Skeletal muscle satellite cell (primary cell): ENCODE measurements at regions not wholly inside any gene's neighbourhood (a gene's known extent, or its start where the extent isn't known, plus 50 kb on each side); places are given as distances from the start of the nearest gene placed in this dataset. TPM values are rescaled to one million over a fixed set of nuclear protein-coding genes. Genes with fewer than 3 reads are reported as not detected.
"Not testable (repeated sequence)": the region's sequence is repeated elsewhere in the genome, so short reads cannot be mapped to it uniquely, and the experiment has no call there.

Experiments
- H3K27me3 ChIP-seq: 2 replicates; pipeline ENCODE4 v1.7.0; 2013; ENCODE audit warnings: low read length; ENCODE audit not compliant: control insufficient read depth, insufficient read depth
- H3K36me3 ChIP-seq: 2 replicates; pipeline ENCODE4 v1.7.0; 2013; ENCODE audit warnings: mild to moderate bottlenecking, control low read depth, low read length; ENCODE audit not compliant: insufficient read depth
- H3K4me1 ChIP-seq: 2 replicates; pipeline ENCODE4 v1.7.0; 2013; ENCODE audit warnings: low read length; ENCODE audit not compliant: control insufficient read depth, insufficient read depth
- H3K4me2 ChIP-seq: 2 replicates; pipeline ENCODE4 v1.7.0; 2013; ENCODE audit warnings: mild to moderate bottlenecking, low read length
- H3K4me3 ChIP-seq: 2 replicates; pipeline ENCODE4 v1.7.0; 2013; ENCODE audit warnings: low read length
- H3K9ac ChIP-seq: 2 replicates; pipeline ENCODE4 v1.7.0; 2013; ENCODE audit warnings: mild to moderate bottlenecking, low read depth, low read length, moderate library complexity
- H3K9me3 ChIP-seq: replicated peaks from 2 replicates; pipeline ENCODE4 v1.7.0; 2013; ENCODE audit warnings: mild to moderate bottlenecking, control low read depth, low read length
- small RNA-seq: library from RNA; depleted of rRNA; stranded (forward); fragments of <200 nt; gene quantifications from one replicate; pipeline ENCODE3, GENCODE V24; 2012

- H3K4me2 ChIP-seq: no peak overlapping the region
- H3K27me3 ChIP-seq: no peaks in the 10 kb centered on the region
- peaks cover under 1% of the 10 kb centered on the region for H3K4me1 ChIP-seq
- no peak overlapping the region for H3K4me3 ChIP-seq
- H3K36me3 ChIP-seq: no peaks in the 10 kb centered on the region
- no peaks in the 10 kb centered on the region for H3K9me3 ChIP-seq
- no peak overlapping the region for H3K9ac ChIP-seq
Measured at GRCh38 chr10:33015761-33016547, 57.9 kb upstream of the ITGB1 start.

GRCh38 chr10:33013331-33013730 lies 55.3 kb upstream of the ITGB1 start:
- H3K4me1 ChIP-seq: peaks cover 23% of the 10 kb centered on the region
- H3K4me3 ChIP-seq, H3K36me3 ChIP-seq, H3K27me3 ChIP-seq, H3K4me2 ChIP-seq, H3K9me3 ChIP-seq, H3K9ac ChIP-seq: not testable (repeated sequence)

GRCh38 chr10:33012306-33012705 lies 54.3 kb upstream of the ITGB1 start:
- no peak overlapping the region for H3K4me2 ChIP-seq
- H3K9ac ChIP-seq: no peak overlapping the region

GRCh38 chr10:33010132-33011037 lies 52.4 kb upstream of the ITGB1 start:
- H3K4me2 ChIP-seq: peak overlapping the region; percentile 40
- no peaks in the 10 kb centered on the region for H3K36me3 ChIP-seq
- peaks cover 35% of the 10 kb centered on the region for H3K4me1 ChIP-seq
- peak overlapping the region; percentile 10 for H3K9ac ChIP-seq
- H3K27me3 ChIP-seq: no peaks in the 10 kb centered on the region
- H3K4me3 ChIP-seq: no peak overlapping the region
- no peaks in the 10 kb centered on the region for H3K9me3 ChIP-seq

More at GRCh38 chr10:33012306-33012705, 54.3 kb upstream of the ITGB1 start:
- Histone ChIP-seq H3K4me3 (no peak overlapping the region), H3K9me3 (no peaks in the 10 kb centered on the region), H3K27me3 (no peaks in the 10 kb centered on the region), H3K36me3 (no peaks in the 10 kb centered on the region), H3K4me1 (peaks cover 23% of the 10 kb centered on the region)

- Histone ChIP-seq H3K36me3 (no peaks in the 10 kb centered on the region), H3K4me1 (peaks cover 41% of the 10 kb centered on the region), H3K4me3 (no peak overlapping the region), H3K4me2 (peak overlapping the region; percentile 68), H3K9ac (peak overlapping the region; percentile 18), H3K27me3 (no peaks in the 10 kb centered on the region), H3K9me3 (no peaks in the 10 kb centered on the region)
Measured at GRCh38 chr10:33009244-33010131, 51.5 kb upstream of the ITGB1 start.

GRCh38 chr10:33008499-33009243 lies 50.6 kb upstream of the ITGB1 start:
- H3K27me3 ChIP-seq: no peaks in the 10 kb centered on the region
- H3K9ac ChIP-seq: peak overlapping the region; percentile 36
- no peak overlapping the region for H3K4me3 ChIP-seq
- H3K4me1 ChIP-seq: peaks cover 49% of the 10 kb centered on the region
- H3K36me3 ChIP-seq: no peaks in the 10 kb centered on the region
- peak overlapping the region; percentile 68 for H3K4me2 ChIP-seq
- H3K9me3 ChIP-seq: no peaks in the 10 kb centered on the region

- peaks cover 50% of the 10 kb centered on the region for H3K4me1 ChIP-seq
- H3K27me3 ChIP-seq, H3K4me3 ChIP-seq, H3K36me3 ChIP-seq, H3K9ac ChIP-seq, H3K4me2 ChIP-seq, H3K9me3 ChIP-seq: not testable (repeated sequence)
Measured at GRCh38 chr10:33007731-33008381, 49.8 kb upstream of the ITGB1 start.

Small RNA genes in the stretch of these regions (small RNA-seq; reads per million reads assigned to genes)
- not detected for gene AL365203.1
- not detected for gene MTND4LP11
- gene RN7SL847P: not detected
